ENCODE measurements at regions not wholly inside any gene's neighbourhood (a gene's known extent, or its start where the extent isn't known, plus 50 kb on each side); places are given as distances from the start of the nearest gene placed in this dataset.

GRCh38 chr14:86404989-86405649, 875.2 kb downstream of the FLRT2 start:
- H3K4me1 ChIP-seq (ENCODE audit: control insufficient read depth, insufficient read depth, low read length), result no peaks in the 10 kb centered on the region
- POLR2A ChIA-PET, result no interaction called here
- no peaks in the 10 kb centered on the region for H3K27me3 ChIP-seq (ENCODE audit: control insufficient read depth, insufficient read depth, low read length)
- no peaks in the 10 kb centered on the region for H3K36me3 ChIP-seq (ENCODE audit: control insufficient read depth, insufficient read depth, low read length)
- DNase-seq (ENCODE audit: low read depth, low spot score) (no peak), ATAC-seq (no peak)
- in situ Hi-C loops (cut with HindIII; ENCODE audit: low pct_unique_long_range_greater_than_20kb, low sequenced_read_pairs), result no loop called here
- no peaks in the 10 kb centered on the region for H3K9me3 ChIP-seq (ENCODE audit: control insufficient read depth, insufficient read depth, low read depth, low read length)
- no peak for TF ChIP-seq TCF7L2 (IDR thresholded peaks at IDR 0.05; ENCODE audit: low read depth, low read length)
- TF ChIP-seq POLR2AphosphoS5 (IDR thresholded peaks at IDR 0.05; ENCODE audit: low read depth, low read length), result no peak
- no peak for TF ChIP-seq SIN3A (IDR thresholded peaks at IDR 0.05; ENCODE audit: borderline replicate concordance, insufficient read depth, low read depth, low read length)
- TF ChIP-seq CTCF (IDR thresholded peaks at IDR 0.05), result no peak
- TF ChIP-seq REST (IDR thresholded peaks at IDR 0.05; ENCODE audit: insufficient read depth in 1 of 2, low read depth in 2 of 2, low read length in 1 of 2), result no peak
- BruUV-seq (replicated peaks), result no TSS peak
- no peak overlapping the region for H3K4me3 ChIP-seq (ENCODE audit: low read depth in 2 of 2, low read length in 2 of 2)
- no peak overlapping the region for H3K27ac ChIP-seq (ENCODE audit: low read length)
- intact Hi-C loops (cut with micrococcal nuclease; ENCODE audit: unreplicated experiment), result no loop called here
- CTCF ChIA-PET, result no interaction called here

GRCh38 chr14:86404425-86404824, 874.5 kb downstream of the FLRT2 start:
- Histone ChIP-seq H3K27ac (ENCODE audit: low read length) (no peak overlapping the region), H3K9me3 (ENCODE audit: control insufficient read depth, insufficient read depth, low read depth, low read length) (no peaks in the 10 kb centered on the region), H3K27me3 (ENCODE audit: control insufficient read depth, insufficient read depth, low read length) (no peaks in the 10 kb centered on the region), H3K4me3 (ENCODE audit: low read depth in 2 of 2, low read length in 2 of 2) (no peak overlapping the region), H3K4me1 (ENCODE audit: control insufficient read depth, insufficient read depth, low read length) (no peaks in the 10 kb centered on the region), H3K36me3 (ENCODE audit: control insufficient read depth, insufficient read depth, low read length) (no peaks in the 10 kb centered on the region)
- DNase-seq (ENCODE audit: low read depth, low spot score) (no peak), ATAC-seq (no peak)
- ChIA-PET POLR2A (no interaction called here), CTCF (no interaction called here)
- no TSS peak for BruUV-seq (replicated peaks)
- intact Hi-C loops (cut with micrococcal nuclease; ENCODE audit: unreplicated experiment), result no loop called here
- TF ChIP-seq REST (IDR thresholded peaks at IDR 0.05; ENCODE audit: insufficient read depth in 1 of 2, low read depth in 2 of 2, low read length in 1 of 2), result no peak
- no peak for TF ChIP-seq POLR2AphosphoS5 (IDR thresholded peaks at IDR 0.05; ENCODE audit: low read depth, low read length)
- TF ChIP-seq SIN3A (IDR thresholded peaks at IDR 0.05; ENCODE audit: borderline replicate concordance, insufficient read depth, low read depth, low read length), result no peak
- TF ChIP-seq CTCF (IDR thresholded peaks at IDR 0.05), result no peak
- no peak for TF ChIP-seq TCF7L2 (IDR thresholded peaks at IDR 0.05; ENCODE audit: low read depth, low read length)
- in situ Hi-C loops (cut with HindIII; ENCODE audit: low pct_unique_long_range_greater_than_20kb, low sequenced_read_pairs), result no loop called here

Measured in Panc1 (cell line).